BJ (cell line): ENCODE measurements at regions not wholly inside any gene's neighbourhood (a gene's known extent, or its start where the extent isn't known, plus 50 kb on each side); places are given as distances from the start of the nearest gene placed in this dataset.

Experiments used
- CTCF ChIA-PET: fragments of 350-600 bp; formaldehyde crosslinking; extraction: SDS; loops from one replicate; lab custom pipeline; 2021; ENCODE audit warnings: antibody characterized with exemption, inconsistent platforms; lab: Yijun Ruan, JAX
- POLR2A ChIA-PET: fragments of 300-600 bp; sonication (Branson Sonifier 250); formaldehyde crosslinking; extraction: SDS; loops from one replicate; lab custom pipeline; 2021; ENCODE audit warnings: antibody characterized with exemption; lab: Charles Lee
- DNase-seq: peaks from one replicate; pipeline ENCODE4 v3.0.0-alpha.2; 2011; ENCODE audit warnings: low read depth
- H3K27me3 ChIP-seq: 2 replicates; pipeline ENCODE4 v1.6.0; 2011; ENCODE audit warnings: low read length; ENCODE audit not compliant: control insufficient read depth, insufficient read depth
- H3K36me3 ChIP-seq: 2 replicates; pipeline ENCODE4 v1.5.1; 2011; ENCODE audit warnings: low read length; ENCODE audit not compliant: control insufficient read depth, insufficient read depth
- H3K4me3 ChIP-seq: 2 replicates; pipeline ENCODE4 v1.5.1; 2011; ENCODE audit warnings: low read depth, mild to moderate bottlenecking, control low read depth, low read length
- TF ChIP-seq, protein P1 (sequence below): IDR thresholded peaks from 2 replicates; pipeline ENCODE4 v1.5.1; 2011; ENCODE audit warnings: low read depth, mild to moderate bottlenecking, control low read depth, inconsistent platforms, low read length, moderate library complexity; ENCODE audit not compliant: insufficient read depth

DNA sequence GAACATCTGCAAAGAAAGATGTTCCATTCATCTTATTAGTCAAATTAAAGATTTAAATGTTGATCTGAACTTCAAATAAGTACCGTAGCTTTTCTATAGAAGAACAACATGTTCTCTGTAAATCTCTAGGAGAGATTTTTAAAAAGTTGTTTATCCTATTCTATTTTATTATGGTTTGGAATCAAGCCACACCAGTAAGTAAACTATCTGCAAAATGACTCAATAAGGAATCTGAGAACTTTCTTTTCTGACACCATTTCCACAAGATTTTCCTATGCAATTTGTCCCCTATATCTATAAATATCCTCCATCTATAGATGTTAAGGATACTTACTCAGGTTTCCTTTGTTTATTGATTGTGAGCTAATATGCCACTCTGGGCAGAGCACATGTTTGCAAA is 736.6 kb downstream of the CBLN2 start:
- POLR2A ChIA-PET, result no interaction called here
- no peaks in the 10 kb centered on the region for H3K27me3 ChIP-seq
- TF ChIP-seq, protein P1, sequence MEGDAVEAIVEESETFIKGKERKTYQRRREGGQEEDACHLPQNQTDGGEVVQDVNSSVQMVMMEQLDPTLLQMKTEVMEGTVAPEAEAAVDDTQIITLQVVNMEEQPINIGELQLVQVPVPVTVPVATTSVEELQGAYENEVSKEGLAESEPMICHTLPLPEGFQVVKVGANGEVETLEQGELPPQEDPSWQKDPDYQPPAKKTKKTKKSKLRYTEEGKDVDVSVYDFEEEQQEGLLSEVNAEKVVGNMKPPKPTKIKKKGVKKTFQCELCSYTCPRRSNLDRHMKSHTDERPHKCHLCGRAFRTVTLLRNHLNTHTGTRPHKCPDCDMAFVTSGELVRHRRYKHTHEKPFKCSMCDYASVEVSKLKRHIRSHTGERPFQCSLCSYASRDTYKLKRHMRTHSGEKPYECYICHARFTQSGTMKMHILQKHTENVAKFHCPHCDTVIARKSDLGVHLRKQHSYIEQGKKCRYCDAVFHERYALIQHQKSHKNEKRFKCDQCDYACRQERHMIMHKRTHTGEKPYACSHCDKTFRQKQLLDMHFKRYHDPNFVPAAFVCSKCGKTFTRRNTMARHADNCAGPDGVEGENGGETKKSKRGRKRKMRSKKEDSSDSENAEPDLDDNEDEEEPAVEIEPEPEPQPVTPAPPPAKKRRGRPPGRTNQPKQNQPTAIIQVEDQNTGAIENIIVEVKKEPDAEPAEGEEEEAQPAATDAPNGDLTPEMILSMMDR, result no peak
- H3K36me3 ChIP-seq, result no peaks in the 10 kb centered on the region
- DNase-seq, result no peak
- no peak overlapping the region for H3K4me3 ChIP-seq
- CTCF ChIA-PET, result no interaction called here

DNA sequence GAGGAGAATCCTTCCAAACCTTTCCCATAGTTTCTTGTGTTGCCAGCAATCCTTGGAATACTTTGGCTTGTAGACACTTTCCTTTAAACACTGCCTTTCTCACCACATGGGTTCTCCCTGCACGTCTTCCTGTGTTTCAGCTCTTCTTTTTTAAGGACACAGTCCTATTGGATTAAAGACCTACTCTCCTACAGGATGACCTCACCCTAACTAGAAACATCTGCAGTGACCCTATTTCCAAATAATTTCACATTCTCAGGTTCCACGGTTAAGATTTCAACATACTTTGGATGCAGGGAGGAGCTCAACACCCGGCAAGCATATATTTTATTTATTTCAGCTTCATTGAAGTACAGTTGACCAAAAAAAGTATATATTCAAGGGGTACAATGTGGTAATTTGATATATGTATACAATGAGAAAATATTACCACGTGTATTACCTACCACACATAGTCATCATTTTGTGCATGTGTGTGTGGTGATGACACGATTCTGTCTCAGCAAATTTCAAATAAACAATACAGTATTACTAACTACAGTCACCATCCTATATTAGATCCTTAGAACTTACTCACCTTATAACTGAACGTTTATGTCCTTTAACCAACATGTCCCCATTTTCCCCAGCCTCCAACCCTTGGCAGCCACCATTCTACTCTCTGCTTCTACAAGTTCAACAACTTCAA is 745.0 kb downstream of the CBLN2 start:
- Histone ChIP-seq H3K4me3 (no peak overlapping the region), H3K27me3 (no peaks in the 10 kb centered on the region), H3K36me3 (no peaks in the 10 kb centered on the region)
- POLR2A ChIA-PET, result no interaction called here
- TF ChIP-seq, protein P1, result no peak
- no peak for DNase-seq
- CTCF ChIA-PET, result no interaction called here

DNA sequence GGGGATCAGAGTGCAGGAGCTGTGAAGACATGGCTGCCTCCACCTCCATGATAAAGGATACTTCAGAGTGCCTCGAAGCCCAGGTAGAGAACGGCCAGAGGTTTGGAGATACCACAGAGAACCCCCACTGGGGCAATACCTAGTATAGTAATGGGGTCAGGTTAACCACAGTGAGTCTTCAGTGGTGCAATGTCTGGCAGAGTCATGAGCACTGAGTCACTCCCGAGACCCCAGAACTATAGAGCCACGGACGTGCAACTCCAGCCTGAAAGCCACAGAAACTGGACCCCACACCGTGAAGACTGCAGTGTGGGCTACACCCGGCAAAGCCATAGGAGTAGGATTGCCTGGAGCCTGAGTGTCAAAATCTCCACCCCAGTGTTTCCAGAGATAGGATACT is 746.6 kb downstream of the CBLN2 start:
- H3K27me3 ChIP-seq, result no peaks in the 10 kb centered on the region
- ChIA-PET POLR2A (no interaction called here), CTCF (no interaction called here)
- TF ChIP-seq, protein P1, result no peak
- no peaks in the 10 kb centered on the region for H3K36me3 ChIP-seq
- H3K4me3 ChIP-seq, result no peak overlapping the region
- no peak for DNase-seq

DNA sequence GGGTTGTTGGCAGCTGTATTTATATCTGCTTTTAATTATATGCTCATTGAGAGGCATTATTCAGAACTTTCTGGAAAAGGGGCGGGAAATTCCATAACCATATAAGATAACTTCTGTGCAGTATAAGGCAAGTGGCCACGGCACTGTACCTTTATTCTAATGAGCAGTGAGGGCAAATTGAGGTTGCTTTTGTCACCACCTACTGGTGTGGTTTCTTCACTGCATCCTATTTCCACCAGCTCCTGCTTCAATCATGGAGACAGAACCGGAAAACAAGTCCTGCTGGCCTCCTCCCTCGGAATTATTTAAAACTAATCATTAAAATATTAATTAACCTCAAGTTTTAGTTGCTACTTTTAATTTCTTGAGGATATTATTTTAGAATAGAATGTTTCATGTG is 759.4 kb downstream of the CBLN2 start:
- ChIA-PET CTCF (no interaction called here), POLR2A (no interaction called here)
- H3K4me3 ChIP-seq, result no peak overlapping the region
- no peaks in the 10 kb centered on the region for H3K27me3 ChIP-seq
- no peaks in the 10 kb centered on the region for H3K36me3 ChIP-seq
- TF ChIP-seq, protein P1, result no peak
- DNase-seq, result no peak

DNA sequence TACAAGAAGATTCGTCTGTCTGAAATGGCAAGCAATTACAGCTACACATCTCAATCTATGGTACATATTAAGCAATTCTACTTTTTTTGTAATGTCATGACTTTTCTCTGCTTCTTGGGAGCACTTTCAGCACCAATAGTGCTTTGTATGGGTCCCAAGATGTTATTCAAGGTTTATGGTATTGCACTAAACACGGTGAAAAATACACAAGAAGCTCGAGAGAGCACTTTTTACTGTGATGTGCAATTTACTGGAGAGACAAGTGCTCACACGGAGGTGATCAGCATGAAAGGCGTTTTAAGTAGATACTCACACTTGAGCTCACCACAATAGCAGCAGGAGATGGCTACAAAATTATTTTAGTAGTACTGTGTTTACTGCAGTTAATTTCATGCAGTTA is 783.6 kb downstream of the CBLN2 start:
- no peak for DNase-seq
- no peak overlapping the region for H3K4me3 ChIP-seq
- CTCF ChIA-PET, result no interaction called here
- POLR2A ChIA-PET, result no interaction called here
- H3K36me3 ChIP-seq, result no peaks in the 10 kb centered on the region
- TF ChIP-seq, protein P1, result no peak
- H3K27me3 ChIP-seq, result no peaks in the 10 kb centered on the region
